Mesendoderm (in vitro differentiated cells): ENCODE measurements at regions not wholly inside any gene's neighbourhood (a gene's known extent, or its start where the extent isn't known, plus 50 kb on each side); places are given as distances from the start of the nearest gene placed in this dataset.

Source experiments
- DNase-seq: peaks from one replicate; pipeline ENCODE4 v3.0.0; 2013
- H2AK5ac ChIP-seq: 2 replicates; pipeline ENCODE4 v1.6.1; 2013; ENCODE audit warnings: low read length, inconsistent platforms
- H2BK120ac ChIP-seq: 2 replicates; pipeline ENCODE4 v1.6.1; 2013; ENCODE audit warnings: low read depth, mild to moderate bottlenecking, low read length, moderate library complexity, mixed read lengths
- H2BK15ac ChIP-seq: replicated peaks from 2 replicates; pipeline ENCODE4 v1.6.1; 2013; ENCODE audit warnings: low read depth, mild to moderate bottlenecking, moderate library complexity
- H2BK5ac ChIP-seq: 2 replicates; pipeline ENCODE4 v1.6.1; 2013; ENCODE audit warnings: low read length, inconsistent platforms
- H3K18ac ChIP-seq: 2 replicates; pipeline ENCODE4 v1.6.1; 2013; ENCODE audit warnings: mild to moderate bottlenecking, low read length, mixed read lengths
- H3K23ac ChIP-seq: one replicate; pipeline ENCODE4 v1.6.1; 2013; ENCODE audit warnings: low read length
- H3K27ac ChIP-seq: 2 replicates; pipeline ENCODE4 v1.5.1; 2013; ENCODE audit warnings: low read depth, mild to moderate bottlenecking, inconsistent platforms, low read length, moderate library complexity
- H3K27me3 ChIP-seq: 2 replicates; pipeline ENCODE4 v1.6.1; 2013; ENCODE audit warnings: low read length, control low read depth, mild to moderate bottlenecking, inconsistent platforms; ENCODE audit not compliant: insufficient read depth, poor library complexity
- H3K36me3 ChIP-seq: 2 replicates; pipeline ENCODE4 v1.6.1; 2013; ENCODE audit warnings: low read length, inconsistent platforms; ENCODE audit not compliant: control insufficient read depth, insufficient read depth
- H3K4ac ChIP-seq: one replicate; pipeline ENCODE4 v1.6.1; 2013; ENCODE audit warnings: low read depth, mild to moderate bottlenecking, low read length, moderate library complexity
- H3K4me1 ChIP-seq: 2 replicates; pipeline ENCODE4 v1.6.1; 2013; ENCODE audit warnings: low read depth, low read length, inconsistent platforms; ENCODE audit not compliant: control insufficient read depth
- H3K4me2 ChIP-seq: 2 replicates; pipeline ENCODE4 v1.6.1; 2013; ENCODE audit warnings: low read length
- H3K4me3 ChIP-seq: 2 replicates; pipeline ENCODE4 v1.5.1; 2013; ENCODE audit warnings: mild to moderate bottlenecking, low read length
- H3K56ac ChIP-seq: one replicate; pipeline ENCODE4 v1.6.1; 2013; ENCODE audit warnings: low read length
- H3K79me1 ChIP-seq: 2 replicates; pipeline ENCODE4 v1.6.1; 2013; ENCODE audit warnings: low read length, inconsistent platforms
- H3K79me2 ChIP-seq: 2 replicates; pipeline ENCODE4 v1.6.1; 2013; ENCODE audit warnings: mild to moderate bottlenecking, low read length; ENCODE audit not compliant: control insufficient read depth, insufficient read depth
- H3K9ac ChIP-seq: 2 replicates; pipeline ENCODE4 v1.6.1; 2013; ENCODE audit warnings: low read length, inconsistent platforms
- H4K5ac ChIP-seq: one replicate; pipeline ENCODE4 v1.6.1; 2013; ENCODE audit warnings: low read length
- H4K8ac ChIP-seq: one replicate; pipeline ENCODE4 v1.6.1; 2013; ENCODE audit warnings: low read depth, mild to moderate bottlenecking, control low read depth, low read length, moderate library complexity
- WGBS: extraction: QIAGEN DNeasy Blood & Tissue Kit; methylation state at CpG from one replicate; pipeline ENCODE4 v1.1.7; 2013; ENCODE audit warnings: low lambda C conversion rate, missing lambda C conversion rate; ENCODE audit not compliant: insufficient coverage; ENCODE audit errors: extremely low coverage; 5-methylcytosine and 5-hydroxymethylcytosine counted together

- Histone ChIP-seq H3K23ac (no peak overlapping the region), H3K4me2 (no peak overlapping the region), H3K4ac (no peak overlapping the region), H4K8ac (no peak overlapping the region), H3K79me2 (no peaks in the 10 kb centered on the region), H3K56ac (no peak overlapping the region), H2AK5ac (no peak overlapping the region), H3K4me3 (no peak overlapping the region), H4K5ac (no peak overlapping the region), H3K27me3 (no peaks in the 10 kb centered on the region), H3K36me3 (no peaks in the 10 kb centered on the region), H3K18ac (peak overlapping the region; percentile 56), H2BK120ac (peak overlapping the region; percentile 6), H3K27ac (no peak overlapping the region), H3K9ac (no peak overlapping the region), H2BK5ac (no peak overlapping the region), H3K4me1 (no peaks in the 10 kb centered on the region), H2BK15ac (peak overlapping the region; percentile 8), H3K79me1 (no peaks in the 10 kb centered on the region)
- WGBS: no CpG with 5 or more reads among the region's 4 CpGs
- no peak for DNase-seq
Observed at GRCh38 chr2:221779614-221780067, 207.5 kb upstream of the EPHA4 start.

GRCh38 chr2:221778025-221778424 is 205.9 kb upstream of the EPHA4 start:
- no peak overlapping the region for H3K23ac ChIP-seq
- no peaks in the 10 kb centered on the region for H3K27me3 ChIP-seq
- H2BK5ac ChIP-seq: no peak overlapping the region
- H3K27ac ChIP-seq: no peak overlapping the region
- no peaks in the 10 kb centered on the region for H3K36me3 ChIP-seq
- no peak overlapping the region for H4K8ac ChIP-seq
- H3K9ac ChIP-seq: no peak overlapping the region
- H3K4me3 ChIP-seq: no peak overlapping the region
- WGBS: no CpG with 5 or more reads among the region's 4 CpGs
- H3K18ac ChIP-seq: no peak overlapping the region
- H3K4ac ChIP-seq: no peak overlapping the region
- H3K56ac ChIP-seq: no peak overlapping the region
- no peak overlapping the region for H4K5ac ChIP-seq
- H3K79me2 ChIP-seq: no peaks in the 10 kb centered on the region
- H3K79me1 ChIP-seq: no peaks in the 10 kb centered on the region
- no peak overlapping the region for H2AK5ac ChIP-seq
- no peak overlapping the region for H2BK120ac ChIP-seq
- no peaks in the 10 kb centered on the region for H3K4me1 ChIP-seq
- no peak overlapping the region for H2BK15ac ChIP-seq
- no peak overlapping the region for H3K4me2 ChIP-seq
- no peak for DNase-seq

GRCh38 chr2:221777119-221777518 is 205.0 kb upstream of the EPHA4 start:
- H3K18ac ChIP-seq: no peak overlapping the region
- H3K4me2 ChIP-seq: no peak overlapping the region
- no peaks in the 10 kb centered on the region for H3K27me3 ChIP-seq
- no peak overlapping the region for H2BK15ac ChIP-seq
- no CpG with 5 or more reads among the region's 1 CpG for WGBS
- no peak overlapping the region for H3K4me3 ChIP-seq
- no peak overlapping the region for H3K9ac ChIP-seq
- H3K79me1 ChIP-seq: no peaks in the 10 kb centered on the region
- no peaks in the 10 kb centered on the region for H3K79me2 ChIP-seq
- H3K4ac ChIP-seq: no peak overlapping the region
- no peak overlapping the region for H2BK120ac ChIP-seq
- H3K36me3 ChIP-seq: no peaks in the 10 kb centered on the region
- no peak overlapping the region for H2AK5ac ChIP-seq
- no peak overlapping the region for H3K27ac ChIP-seq
- no peak overlapping the region for H4K8ac ChIP-seq
- no peaks in the 10 kb centered on the region for H3K4me1 ChIP-seq
- no peak overlapping the region for H3K23ac ChIP-seq
- no peak overlapping the region for H4K5ac ChIP-seq
- no peak overlapping the region for H3K56ac ChIP-seq
- DNase-seq: no peak
- no peak overlapping the region for H2BK5ac ChIP-seq

- no peaks in the 10 kb centered on the region for H3K79me2 ChIP-seq
- no peak overlapping the region for H2BK5ac ChIP-seq
- no peaks in the 10 kb centered on the region for H3K79me1 ChIP-seq
- H3K18ac ChIP-seq: no peak overlapping the region
- no peak overlapping the region for H3K9ac ChIP-seq
- H3K27me3 ChIP-seq: no peaks in the 10 kb centered on the region
- H3K4me1 ChIP-seq: no peaks in the 10 kb centered on the region
- H3K4me3 ChIP-seq: no peak overlapping the region
- H4K5ac ChIP-seq: no peak overlapping the region
- no peaks in the 10 kb centered on the region for H3K36me3 ChIP-seq
- no CpG with 5 or more reads among the region's 12 CpGs for whole genome bisulfite sequencing
- no peak overlapping the region for H3K4me2 ChIP-seq
- H2BK120ac ChIP-seq: no peak overlapping the region
- DNase-seq: no peak
- H3K4ac ChIP-seq: no peak overlapping the region
- H3K56ac ChIP-seq: no peak overlapping the region
- no peak overlapping the region for H2BK15ac ChIP-seq
- no peak overlapping the region for H4K8ac ChIP-seq
- H3K27ac ChIP-seq: no peak overlapping the region
- H3K23ac ChIP-seq: no peak overlapping the region
- no peak overlapping the region for H2AK5ac ChIP-seq
Observed at GRCh38 chr2:221775096-221775495, 203.0 kb upstream of the EPHA4 start.

- Histone ChIP-seq H3K36me3 (no peaks in the 10 kb centered on the region), H3K4me2 (no peak overlapping the region), H3K27ac (no peak overlapping the region), H3K4me3 (no peak overlapping the region), H3K79me1 (no peaks in the 10 kb centered on the region), H4K8ac (no peak overlapping the region), H3K18ac (no peak overlapping the region), H3K9ac (no peak overlapping the region), H2BK5ac (no peak overlapping the region), H3K56ac (no peak overlapping the region), H2BK120ac (no peak overlapping the region), H3K4me1 (peaks cover 1% of the 10 kb centered on the region), H2BK15ac (no peak overlapping the region), H3K79me2 (no peaks in the 10 kb centered on the region), H3K23ac (no peak overlapping the region), H2AK5ac (no peak overlapping the region), H3K27me3 (no peaks in the 10 kb centered on the region), H3K4ac (no peak overlapping the region), H4K5ac (no peak overlapping the region)
- DNase-seq: no peak
- no CpG with 5 or more reads among the region's 5 CpGs for WGBS
Observed at GRCh38 chr2:221774136-221774535, 202.0 kb upstream of the EPHA4 start.

GRCh38 chr2:221771297-221771696 is 199.2 kb upstream of the EPHA4 start:
- Histone ChIP-seq H3K27me3 (no peaks in the 10 kb centered on the region), H3K36me3 (no peaks in the 10 kb centered on the region), H3K4ac (no peak overlapping the region), H4K8ac (no peak overlapping the region), H2BK5ac (no peak overlapping the region), H2BK120ac (no peak overlapping the region), H3K27ac (no peak overlapping the region), H3K9ac (no peak overlapping the region), H3K4me3 (no peak overlapping the region), H3K4me1 (peaks cover 1% of the 10 kb centered on the region), H3K56ac (no peak overlapping the region), H4K5ac (no peak overlapping the region), H3K79me2 (no peaks in the 10 kb centered on the region), H3K79me1 (no peaks in the 10 kb centered on the region), H2BK15ac (no peak overlapping the region), H3K4me2 (no peak overlapping the region), H3K18ac (no peak overlapping the region), H2AK5ac (no peak overlapping the region), H3K23ac (no peak overlapping the region)
- WGBS: no CpG with 5 or more reads among the region's 1 CpG
- DNase-seq: no peak
